Activated CD8-positive, alpha-beta memory T cell treated with anti-CD3 and anti-CD28 coated beads for 48 hours (primary cell): ENCODE measurements at regions not wholly inside any gene's neighbourhood (a gene's known extent, or its start where the extent isn't known, plus 50 kb on each side); places are given as distances from the start of the nearest gene placed in this dataset.

Experiments
- DNase-seq, 3 experiments: peaks; one replicate each; pipeline ENCODE4 v3.0.0-alpha.2; 2020; ENCODE audit warnings: low read depth in 2 of 3, low spot score in 2 of 3

GRCh38 chr1:218525451-218526197, 180.5 kb downstream of the TGFB2 start:
- DNase-seq: no peak

- no peak for DNase-seq
These were observed 181.1 kb downstream of the TGFB2 start for GRCh38 chr1:218526198-218526580.

- no peak for DNase-seq
These were observed 182.6 kb downstream of the TGFB2 start for GRCh38 chr1:218527737-218528136.

- no peak for DNase-seq
These were observed 184.6 kb downstream of the TGFB2 start for GRCh38 chr1:218529646-218530300.

GRCh38 chr1:218531936-218532335, 186.8 kb downstream of the TGFB2 start:
- no peak for DNase-seq

- DNase-seq: no peak
These were observed 191.3 kb downstream of the TGFB2 start for GRCh38 chr1:218536296-218536986.

GRCh38 chr1:218537122-218537913, 192.2 kb downstream of the TGFB2 start:
- DNase-seq: no peak

- no peak for DNase-seq
These were observed 193.2 kb downstream of the TGFB2 start for GRCh38 chr1:218538341-218538740.

- DNase-seq: no peak
These were observed 201.2 kb downstream of the TGFB2 start for GRCh38 chr1:218546314-218546713.

GRCh38 chr1:218547957-218548730, 203.0 kb downstream of the TGFB2 start:
- DNase-seq: no peak

GRCh38 chr1:218548764-218549163, 203.6 kb downstream of the TGFB2 start:
- no peak for DNase-seq

GRCh38 chr1:218553197-218553596, 208.1 kb downstream of the TGFB2 start:
- DNase-seq: no peak

- DNase-seq: no peak
These were observed 210.9 kb downstream of the TGFB2 start for GRCh38 chr1:218556016-218556415.

- no peak for DNase-seq
These were observed 212.6 kb downstream of the TGFB2 start for GRCh38 chr1:218557731-218558130.

GRCh38 chr1:218558271-218558810, 213.2 kb downstream of the TGFB2 start:
- DNase-seq: no peak

- no peak for DNase-seq
These were observed 220.2 kb downstream of the TGFB2 start for GRCh38 chr1:218565377-218565776.

- no peak for DNase-seq
These were observed 223.9 kb downstream of the TGFB2 start for GRCh38 chr1:218568962-218569550.

GRCh38 chr1:218570456-218570855, 225.3 kb downstream of the TGFB2 start:
- DNase-seq: no peak

GRCh38 chr1:218571491-218571890, 226.4 kb downstream of the TGFB2 start:
- no peak for DNase-seq

GRCh38 chr1:218572050-218572449, 226.9 kb downstream of the TGFB2 start:
- no peak for DNase-seq
